ENCODE measurements at regions not wholly inside any gene's neighbourhood (a gene's known extent, or its start where the extent isn't known, plus 50 kb on each side); places are given as distances from the start of the nearest gene placed in this dataset.

DNA sequence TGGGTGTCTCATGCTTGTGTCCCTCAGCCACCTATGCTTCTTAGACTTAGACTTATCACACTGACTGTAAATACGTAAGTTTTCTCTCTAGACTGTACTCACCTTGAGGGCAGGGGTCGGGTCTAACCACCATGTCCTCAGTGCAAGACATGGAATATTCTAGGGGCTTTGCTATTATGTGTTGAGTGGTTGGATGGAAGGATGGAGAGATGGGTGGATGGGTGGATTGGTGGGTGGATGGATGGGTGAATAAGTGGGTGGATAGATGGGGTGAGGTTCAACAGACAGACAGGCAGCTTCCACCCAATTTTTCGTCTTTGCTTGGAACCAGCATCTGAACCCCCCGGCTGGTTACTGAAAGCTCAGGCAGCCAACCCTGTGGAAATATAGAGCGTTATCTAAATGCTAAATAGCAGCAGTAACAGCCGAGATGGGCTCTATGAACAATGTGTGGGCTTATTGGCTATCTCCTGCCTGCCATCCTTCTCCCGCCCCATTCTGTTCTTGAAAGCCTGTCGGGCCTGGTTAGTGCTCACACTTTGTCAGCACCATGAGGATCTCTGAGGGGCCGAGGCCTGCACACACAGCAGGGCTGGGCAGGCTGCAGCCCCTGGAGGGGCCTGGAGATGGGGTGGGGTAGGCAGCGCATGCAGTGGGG lies 130.7 kb downstream of the ACTL8 start:
- H3K56ac ChIP-seq (ENCODE audit: insufficient read length, low read depth, low read length): no peak overlapping the region
- no CpG with 5 or more reads among the region's 10 CpGs for WGBS (ENCODE audit: extremely low coverage, insufficient read length, low lambda C conversion rate)
- H2BK5ac ChIP-seq (ENCODE audit: insufficient read length, low read length): no peak overlapping the region
- no peak overlapping the region for H3K23ac ChIP-seq (ENCODE audit: insufficient read length, low read depth, low read length)
- no peak for DNase-seq
- TF ChIP-seq, protein P1, sequence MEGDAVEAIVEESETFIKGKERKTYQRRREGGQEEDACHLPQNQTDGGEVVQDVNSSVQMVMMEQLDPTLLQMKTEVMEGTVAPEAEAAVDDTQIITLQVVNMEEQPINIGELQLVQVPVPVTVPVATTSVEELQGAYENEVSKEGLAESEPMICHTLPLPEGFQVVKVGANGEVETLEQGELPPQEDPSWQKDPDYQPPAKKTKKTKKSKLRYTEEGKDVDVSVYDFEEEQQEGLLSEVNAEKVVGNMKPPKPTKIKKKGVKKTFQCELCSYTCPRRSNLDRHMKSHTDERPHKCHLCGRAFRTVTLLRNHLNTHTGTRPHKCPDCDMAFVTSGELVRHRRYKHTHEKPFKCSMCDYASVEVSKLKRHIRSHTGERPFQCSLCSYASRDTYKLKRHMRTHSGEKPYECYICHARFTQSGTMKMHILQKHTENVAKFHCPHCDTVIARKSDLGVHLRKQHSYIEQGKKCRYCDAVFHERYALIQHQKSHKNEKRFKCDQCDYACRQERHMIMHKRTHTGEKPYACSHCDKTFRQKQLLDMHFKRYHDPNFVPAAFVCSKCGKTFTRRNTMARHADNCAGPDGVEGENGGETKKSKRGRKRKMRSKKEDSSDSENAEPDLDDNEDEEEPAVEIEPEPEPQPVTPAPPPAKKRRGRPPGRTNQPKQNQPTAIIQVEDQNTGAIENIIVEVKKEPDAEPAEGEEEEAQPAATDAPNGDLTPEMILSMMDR (conservative IDR thresholded peaks at IDR 0.05): no peak
- H3K79me1 ChIP-seq (ENCODE audit: insufficient read depth, low read depth, low read length, poor library complexity, severe bottlenecking): no peaks in the 10 kb centered on the region
- Mint-ChIP-seq H3K36me3 (ENCODE audit: insufficient read depth in 1 of 3, low read depth in 3 of 3) (no peaks in the 10 kb centered on the region), H3K27me3 (ENCODE audit: low read depth) (peaks cover 39% of the 10 kb centered on the region), H3K4me3 (no peak overlapping the region), H3K9me3 (no peaks in the 10 kb centered on the region), H3K4me1 (0 out of 4 replicates have a peak, but pooled peaks cover 0 to 7% of the 10 kb centered on the region in 2 experiments), H3K27ac (no peak overlapping the region; a peak in 1 of 7 replicates)
- no peak overlapping the region for H3K14ac ChIP-seq (ENCODE audit: insufficient read depth, low read length)
- H4K8ac ChIP-seq (replicated peaks; ENCODE audit: insufficient read length, low read depth, low read length): no peak overlapping the region
- H4K20me1 ChIP-seq (ENCODE audit: control insufficient read depth, insufficient read depth, insufficient read length): no peaks in the 10 kb centered on the region
- no peaks in the 10 kb centered on the region; the same call in 1 of the 2 replicates for H3K27me3 ChIP-seq (ENCODE audit: insufficient read depth, low read length)
- H3K4me1 ChIP-seq (ENCODE audit: insufficient read depth, low read length): no peaks in the 10 kb centered on the region
- H3K27ac ChIP-seq (ENCODE audit: insufficient read length, low read depth, low read length): no peak overlapping the region
- no peak overlapping the region for H3K4me2 ChIP-seq (ENCODE audit: insufficient read depth, insufficient read length, low read length)
- H3K23me2 ChIP-seq (ENCODE audit: insufficient read length, low read depth, low read length, poor library complexity, severe bottlenecking): no peaks in the 10 kb centered on the region
- H2BK15ac ChIP-seq (ENCODE audit: low read depth, low read length): no peak overlapping the region
- H2AK5ac ChIP-seq (ENCODE audit: insufficient read length, low read length): no peak overlapping the region
- no peak overlapping the region for H3K18ac ChIP-seq (ENCODE audit: insufficient read length, low read depth, low read length)
- no peak overlapping the region for H2BK12ac ChIP-seq (ENCODE audit: insufficient read length, low read depth, low read length)
- H3K9me3 ChIP-seq (ENCODE audit: control insufficient read depth, low read depth, low read length): no peaks in the 10 kb centered on the region
- no peak overlapping the region for H2BK20ac ChIP-seq (ENCODE audit: low read depth, low read length, poor library complexity, severe bottlenecking)
- no peak overlapping the region for H3K9ac ChIP-seq (ENCODE audit: extremely low read depth, insufficient read length, low read length)
- no peak overlapping the region for H2AFZ ChIP-seq (ENCODE audit: low read length)
- no peak overlapping the region for H4K5ac ChIP-seq (ENCODE audit: insufficient read length, low read depth, low read length)
- no peak overlapping the region for H3K4ac ChIP-seq (ENCODE audit: low read depth, low read length)
- no peak overlapping the region for H4K91ac ChIP-seq (ENCODE audit: insufficient read length, low read depth, low read length)
- no peak overlapping the region for H2BK120ac ChIP-seq (ENCODE audit: low read depth, low read length, poor library complexity, severe bottlenecking)
- H3T11ph ChIP-seq (ENCODE audit: low read length): no peak overlapping the region
- no peaks in the 10 kb centered on the region for H3K79me2 ChIP-seq (ENCODE audit: insufficient read depth, low read length)

Measured in H9 (cell line).